ENCODE measurements at regions not wholly inside any gene's neighbourhood (a gene's known extent, or its start where the extent isn't known, plus 50 kb on each side); places are given as distances from the start of the nearest gene placed in this dataset.

GRCh38 chr5:7960142-7960541 lies 91.2 kb downstream of the MTRR start:
- TF ChIP-seq CTCF (IDR thresholded peaks at IDR 0.05) (no peak), ATF1 (CRISPR knock-in tag; IDR thresholded peaks at IDR 0.05) (no peak), GABPB1 (CRISPR knock-in tag; IDR thresholded peaks at IDR 0.05) (no peak), CREB1 (CRISPR knock-in tag; IDR thresholded peaks at IDR 0.05) (no peak), SP1 (CRISPR knock-in tag; conservative IDR thresholded peaks at IDR 0.05) (no peak), KAT7 (CRISPR knock-in tag; IDR thresholded peaks at IDR 0.05; ENCODE audit: borderline replicate concordance) (no peak), ZNF263 (CRISPR knock-in tag; IDR thresholded peaks at IDR 0.05; ENCODE audit: low read depth) (no peak), MYBL2 (CRISPR knock-in tag; IDR thresholded peaks at IDR 0.05) (no peak), NFYB (CRISPR knock-in tag; conservative IDR thresholded peaks at IDR 0.05; ENCODE audit: low read depth) (no peak), NR3C1 (CRISPR knock-in tag; conservative IDR thresholded peaks at IDR 0.05; ENCODE audit: low read depth) (no peak)
